Tibial nerve (tissue), 4 donors: ENCODE measurements at regions not wholly inside any gene's neighbourhood (a gene's known extent, or its start where the extent isn't known, plus 50 kb on each side); places are given as distances from the start of the nearest gene placed in this dataset.

Experiments used
- EP300 ChIP-seq, 2 donors: sonication (generic); formaldehyde crosslinking; IDR thresholded peaks; one replicate each; pipeline ENCODE4 v1.6.1; 2017; ENCODE audit warnings: antibody characterized with exemption in 2 of 2, mild to moderate bottlenecking in 1 of 2
- POLR2A ChIP-seq, 2 donors: fragments of 450-650 bp; IDR thresholded peaks; one replicate each; pipeline ENCODE4 v1.6.1; 2017; ENCODE audit warnings: antibody characterized with exemption in 2 of 2, mild to moderate bottlenecking in 2 of 2, moderate library complexity in 2 of 2
- TF ChIP-seq, protein P1 (sequence below), 5 experiments: fragments of 200-600 bp in 3 of 5; fragments of 450-650 bp in 2 of 5; sonication (generic) in 3 of 5; IDR thresholded peaks; one replicate each; pipeline ENCODE4 v1.5.1; 2016 to 2019; ENCODE audit warnings: antibody characterized with exemption in 5 of 5, mild to moderate bottlenecking in 3 of 5, moderate library complexity in 2 of 5

DNA sequence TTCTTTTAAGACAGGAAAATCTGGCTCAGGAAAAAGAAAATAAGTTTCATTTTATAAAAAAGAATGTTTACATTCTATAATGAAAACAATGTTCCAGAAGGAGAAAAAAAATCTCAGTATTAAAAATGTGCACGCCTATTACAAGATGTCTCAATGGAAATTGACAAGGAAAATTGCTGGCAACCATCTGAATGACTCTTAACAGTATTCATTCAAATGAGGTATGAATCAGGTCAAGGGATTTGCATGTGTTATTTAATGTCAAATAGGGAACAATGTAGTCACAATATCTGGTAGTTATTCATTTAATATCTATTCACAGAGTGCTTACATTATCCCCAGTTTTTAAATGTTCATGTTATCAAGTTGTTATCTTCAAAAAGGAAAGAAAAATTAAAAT is 208.4 kb upstream of the TRAM1L1 start:
- TF ChIP-seq, protein P1, sequence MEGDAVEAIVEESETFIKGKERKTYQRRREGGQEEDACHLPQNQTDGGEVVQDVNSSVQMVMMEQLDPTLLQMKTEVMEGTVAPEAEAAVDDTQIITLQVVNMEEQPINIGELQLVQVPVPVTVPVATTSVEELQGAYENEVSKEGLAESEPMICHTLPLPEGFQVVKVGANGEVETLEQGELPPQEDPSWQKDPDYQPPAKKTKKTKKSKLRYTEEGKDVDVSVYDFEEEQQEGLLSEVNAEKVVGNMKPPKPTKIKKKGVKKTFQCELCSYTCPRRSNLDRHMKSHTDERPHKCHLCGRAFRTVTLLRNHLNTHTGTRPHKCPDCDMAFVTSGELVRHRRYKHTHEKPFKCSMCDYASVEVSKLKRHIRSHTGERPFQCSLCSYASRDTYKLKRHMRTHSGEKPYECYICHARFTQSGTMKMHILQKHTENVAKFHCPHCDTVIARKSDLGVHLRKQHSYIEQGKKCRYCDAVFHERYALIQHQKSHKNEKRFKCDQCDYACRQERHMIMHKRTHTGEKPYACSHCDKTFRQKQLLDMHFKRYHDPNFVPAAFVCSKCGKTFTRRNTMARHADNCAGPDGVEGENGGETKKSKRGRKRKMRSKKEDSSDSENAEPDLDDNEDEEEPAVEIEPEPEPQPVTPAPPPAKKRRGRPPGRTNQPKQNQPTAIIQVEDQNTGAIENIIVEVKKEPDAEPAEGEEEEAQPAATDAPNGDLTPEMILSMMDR (IDR thresholded peaks at IDR 0.05): no peak
- TF ChIP-seq EP300 (IDR thresholded peaks at IDR 0.05) (no peak), POLR2A (IDR thresholded peaks at IDR 0.05) (no peak)
